ENCODE measurements at regions not wholly inside any gene's neighbourhood (a gene's known extent, or its start where the extent isn't known, plus 50 kb on each side); places are given as distances from the start of the nearest gene placed in this dataset.
A peak's percentile ranks its signal among the peaks of the same experiment; 100 is the strongest.
"Not testable (repeated sequence)": the region's sequence is repeated elsewhere in the genome, so short reads cannot be mapped to it uniquely, and the experiment has no call there.

DNA sequence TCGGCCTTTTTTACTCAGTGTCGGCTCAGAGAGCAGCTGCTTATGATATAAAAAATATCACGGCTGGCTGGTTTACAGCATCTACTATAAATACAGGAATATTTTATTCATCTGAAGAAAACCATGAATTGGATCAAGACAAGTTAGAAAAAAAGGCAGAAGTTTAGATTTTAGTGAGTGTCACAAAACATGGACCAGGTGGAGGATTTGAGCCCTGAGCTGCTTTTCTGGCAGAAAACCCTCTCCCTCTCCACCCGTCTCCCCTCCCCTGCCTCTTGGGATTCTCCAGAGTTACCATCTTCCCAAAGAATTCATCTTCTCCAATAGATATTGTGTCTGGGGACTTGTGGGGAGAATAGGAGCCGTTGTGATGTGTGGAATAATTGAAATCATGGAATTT, 142.8 kb upstream of the RAI2 start:
- DNase-seq (ENCODE audit: low read depth) = no peak

DNA sequence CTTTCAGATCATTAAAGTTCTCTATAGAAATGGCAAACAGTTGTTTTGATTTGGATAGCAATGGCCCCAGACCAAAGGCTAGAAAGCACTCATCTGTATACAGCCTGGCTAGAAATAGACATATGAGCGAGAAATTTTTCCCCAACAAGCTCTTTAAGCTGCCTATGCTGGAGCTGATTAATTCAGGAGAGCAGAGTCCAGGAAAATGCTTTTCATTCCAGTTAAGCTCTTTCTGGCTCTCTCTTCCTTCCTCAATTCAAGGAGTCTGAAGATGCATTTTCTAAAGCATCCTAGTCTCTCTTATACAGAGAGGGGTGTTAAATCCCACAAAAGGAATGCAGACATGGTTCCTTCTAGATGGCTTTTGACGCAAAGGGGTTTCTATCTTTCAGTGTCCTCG, 141.7 kb upstream of the RAI2 start:
- no peak for DNase-seq (ENCODE audit: low read depth)

DNA sequence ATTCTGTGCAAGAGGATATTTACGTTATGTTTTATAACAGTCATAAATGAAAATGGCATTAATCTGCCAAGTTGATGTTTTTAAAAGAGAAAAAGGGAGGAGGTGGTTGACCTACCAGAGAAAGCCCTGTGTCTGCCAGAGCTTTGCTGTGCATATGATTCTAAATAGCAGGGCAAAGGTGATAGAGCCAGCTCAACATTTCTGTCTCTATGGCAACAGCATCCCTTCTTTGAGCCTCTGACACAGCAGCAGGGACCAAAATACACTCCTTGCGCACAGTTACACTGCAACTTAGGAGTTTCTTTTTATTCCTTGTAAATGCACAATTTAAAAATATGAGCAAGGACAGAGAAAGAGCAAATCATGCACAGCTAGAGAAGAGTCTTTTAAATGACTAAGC, 133.3 kb upstream of the RAI2 start:
- DNase-seq (ENCODE audit: low read depth) = no peak

DNA sequence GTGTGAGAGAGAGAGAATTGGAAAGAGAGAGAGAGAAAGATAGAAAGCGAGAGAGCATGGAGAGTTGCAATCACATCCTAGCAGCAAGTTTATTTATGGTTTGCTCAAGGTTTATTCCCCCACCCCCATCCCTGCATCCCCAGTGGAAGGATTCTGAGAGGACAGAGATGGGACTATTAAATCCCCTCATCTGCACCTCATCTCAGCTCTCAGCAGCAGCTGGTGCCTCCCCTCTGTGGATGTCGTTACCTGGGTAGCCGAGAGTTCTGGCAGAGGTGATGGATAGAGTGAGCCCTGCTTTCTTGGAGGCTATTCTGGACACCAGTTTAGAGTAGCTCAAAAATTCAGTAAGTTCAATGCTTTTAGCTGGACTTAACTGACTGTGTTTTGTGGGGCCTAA, 132.0 kb upstream of the RAI2 start:
- DNase-seq (ENCODE audit: low read depth) = no peak

DNA sequence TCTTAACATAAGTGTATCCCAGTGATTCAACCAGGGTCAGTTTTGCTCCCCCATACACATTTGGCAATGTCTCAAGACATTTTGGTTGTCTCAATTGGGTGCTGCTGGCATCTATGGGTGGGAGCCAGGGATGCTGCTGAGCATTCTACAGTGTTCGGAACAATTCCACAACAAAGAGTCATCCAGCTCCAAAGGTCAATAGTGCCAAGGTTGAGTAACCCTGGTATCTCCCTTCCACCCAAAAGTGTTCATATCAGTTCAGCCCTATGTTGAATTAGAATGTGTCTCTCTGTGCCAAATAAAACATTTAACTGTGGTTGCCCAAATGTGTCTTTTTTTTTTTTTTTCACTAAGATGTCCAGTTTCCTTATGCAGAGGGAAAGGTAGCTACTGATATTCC, 129.4 kb upstream of the RAI2 start:
- no peak for DNase-seq (ENCODE audit: low read depth)

DNA sequence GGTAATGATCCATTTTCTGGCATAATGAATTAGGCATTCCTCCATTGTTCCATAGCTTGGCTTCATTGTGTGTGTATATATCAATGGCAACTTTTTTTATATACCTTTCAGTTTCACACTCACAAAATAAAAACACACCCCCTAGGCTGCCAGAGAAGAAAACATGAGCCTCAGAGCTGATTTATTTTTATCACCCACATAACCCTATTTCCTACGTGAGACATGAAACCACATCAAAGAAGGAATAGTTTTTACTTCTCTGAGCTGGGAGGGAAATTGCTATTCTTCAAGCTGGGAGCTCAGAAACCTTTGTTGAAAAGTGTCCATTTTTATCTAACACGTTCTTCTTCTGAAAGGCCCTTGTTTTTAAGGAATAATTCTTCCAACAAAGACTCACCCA, 126.7 kb upstream of the RAI2 start:
- no peak for DNase-seq (ENCODE audit: low read depth)

DNA sequence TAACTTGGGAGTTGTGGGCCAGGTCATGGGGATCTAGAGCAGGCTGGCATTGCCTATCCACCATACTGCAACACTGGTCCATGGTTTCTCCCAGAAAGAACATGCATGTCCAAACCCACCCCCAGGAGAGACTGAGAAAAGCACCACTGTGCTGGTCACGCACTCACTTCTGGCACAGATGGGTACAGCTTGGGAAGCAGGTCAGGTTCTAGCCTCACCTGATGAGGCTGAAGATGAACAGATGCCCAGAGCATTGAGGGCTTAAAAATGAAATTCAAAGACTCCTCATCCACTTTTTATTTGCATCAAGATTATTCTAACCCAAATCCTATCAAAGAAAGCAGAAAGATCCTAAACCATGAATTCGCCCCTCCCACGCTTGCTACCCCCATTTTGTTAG, 125.9 kb upstream of the RAI2 start:
- DNase-seq (ENCODE audit: low read depth) = no peak

DNA sequence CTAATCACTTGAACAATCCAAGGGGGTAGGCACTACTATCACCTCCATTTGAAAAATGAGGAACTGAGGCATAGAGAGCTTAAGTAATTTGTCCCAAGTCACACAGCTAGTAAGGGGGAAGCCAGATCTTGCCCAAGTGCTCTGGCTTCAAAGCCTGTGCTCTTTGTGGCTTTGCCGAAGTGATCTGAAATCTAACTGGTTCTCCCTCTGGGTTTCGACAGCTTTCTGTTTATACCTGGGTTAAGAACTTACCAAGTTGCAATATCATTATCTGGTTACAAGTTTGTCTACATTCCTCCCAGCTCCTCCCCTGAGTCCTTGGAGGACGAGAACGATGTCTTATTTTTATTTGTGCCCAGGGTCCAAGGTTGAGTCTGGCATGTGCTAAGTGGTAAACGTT, 125.3 kb upstream of the RAI2 start:
- DNase-seq (ENCODE audit: low read depth) = no peak

DNA sequence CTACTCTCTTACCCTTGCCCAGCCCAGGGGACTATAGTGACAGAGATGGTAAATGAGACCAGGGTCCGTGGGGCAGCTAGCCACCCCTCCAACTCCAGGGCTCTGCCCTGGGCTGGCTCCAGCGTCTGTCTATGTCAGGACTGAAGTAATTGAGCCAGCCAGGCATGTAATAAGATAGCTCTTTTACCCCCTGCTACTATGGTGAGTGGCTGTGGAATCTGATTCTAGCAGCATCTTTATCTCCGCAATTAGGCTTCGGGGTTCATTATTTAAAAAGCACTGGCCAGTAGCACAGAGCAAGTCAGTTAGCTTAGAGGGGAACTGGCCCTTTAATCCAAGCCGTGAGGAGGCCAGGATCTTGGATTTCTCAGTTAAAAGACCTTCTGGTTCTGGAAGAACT, 123.3 kb upstream of the RAI2 start:
- no peak for DNase-seq (ENCODE audit: low read depth)

DNA sequence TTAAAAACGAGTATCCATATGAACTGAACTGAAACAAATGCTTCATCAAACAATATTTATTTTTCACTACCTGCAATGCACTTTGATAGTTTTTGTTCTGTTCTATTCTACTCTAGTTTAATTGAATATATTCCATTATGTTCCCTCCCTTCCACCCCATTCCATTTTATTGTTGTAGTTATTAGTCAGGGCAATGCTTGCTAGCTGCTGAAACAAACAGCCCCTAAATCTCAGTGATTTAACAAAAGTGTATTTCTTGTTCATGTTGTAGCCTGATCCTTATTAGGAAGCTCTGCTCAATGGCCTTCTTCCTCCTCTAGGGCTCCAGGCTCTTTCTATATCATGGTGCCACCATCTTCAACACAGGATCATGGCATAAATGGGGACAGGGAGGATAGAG, 122.3 kb upstream of the RAI2 start:
- DNase-seq (ENCODE audit: low read depth) = no peak

DNA sequence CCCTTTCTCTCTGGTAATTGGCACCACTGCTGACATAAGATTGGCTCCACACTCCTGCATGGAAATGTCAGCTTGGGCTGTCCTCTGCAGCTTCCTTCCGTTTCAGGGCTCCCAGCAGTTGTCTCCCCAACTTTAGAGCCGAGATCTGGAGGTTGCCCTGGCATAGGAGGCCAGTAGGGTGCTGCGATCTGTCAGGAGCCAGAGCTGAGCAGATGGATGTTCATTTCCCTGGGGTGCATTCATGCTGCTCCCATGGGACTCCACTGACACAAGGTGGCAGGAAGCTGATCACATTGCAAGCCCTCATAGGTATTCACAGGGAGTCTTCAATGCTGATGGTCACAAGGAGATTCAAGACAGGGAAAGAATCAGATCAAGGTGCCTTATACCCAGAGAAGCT, 116.6 kb upstream of the RAI2 start:
- DNase-seq (ENCODE audit: low read depth) = no peak

DNA sequence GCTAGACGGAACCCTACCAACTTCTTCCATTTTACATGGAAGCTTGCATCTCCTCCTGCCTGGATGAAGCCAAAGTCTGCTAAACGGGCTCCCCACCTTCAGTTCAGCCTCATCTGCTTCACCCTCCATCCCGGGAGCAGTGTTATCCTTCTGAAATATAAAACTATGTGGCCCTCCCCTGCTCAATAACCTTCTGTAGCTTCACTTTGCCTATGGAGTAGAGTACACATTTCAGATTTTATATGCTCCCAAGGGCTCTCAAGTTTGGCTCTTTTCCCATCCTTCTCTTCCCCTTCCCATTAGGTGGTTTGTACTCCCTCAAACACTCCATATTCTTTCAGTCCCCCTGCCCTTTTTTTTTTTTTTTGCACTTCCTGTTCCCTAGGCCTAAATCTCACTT, 115.9 kb upstream of the RAI2 start:
- DNase-seq (ENCODE audit: low read depth) = no peak

DNA sequence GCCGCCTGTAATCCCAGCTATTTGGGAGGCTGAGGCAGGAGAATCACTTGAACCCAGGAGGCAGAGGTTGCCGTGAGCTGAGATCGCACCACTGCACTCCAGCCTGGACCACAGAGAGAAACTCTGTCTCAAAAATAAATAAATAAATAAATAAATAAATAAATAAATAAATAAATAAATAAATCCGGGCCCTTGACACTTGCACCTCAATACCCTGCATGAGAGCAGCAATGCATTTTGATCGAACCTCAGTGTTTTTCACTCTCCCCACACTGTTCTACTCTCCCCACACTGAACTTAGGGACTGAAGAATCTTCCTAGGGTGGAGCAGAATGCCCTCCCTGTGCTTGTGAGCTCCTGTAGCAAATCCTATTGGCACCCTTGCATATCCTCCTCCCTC, 114.3 kb upstream of the RAI2 start:
- not testable (repeated sequence) for DNase-seq (ENCODE audit: low read depth)

DNA sequence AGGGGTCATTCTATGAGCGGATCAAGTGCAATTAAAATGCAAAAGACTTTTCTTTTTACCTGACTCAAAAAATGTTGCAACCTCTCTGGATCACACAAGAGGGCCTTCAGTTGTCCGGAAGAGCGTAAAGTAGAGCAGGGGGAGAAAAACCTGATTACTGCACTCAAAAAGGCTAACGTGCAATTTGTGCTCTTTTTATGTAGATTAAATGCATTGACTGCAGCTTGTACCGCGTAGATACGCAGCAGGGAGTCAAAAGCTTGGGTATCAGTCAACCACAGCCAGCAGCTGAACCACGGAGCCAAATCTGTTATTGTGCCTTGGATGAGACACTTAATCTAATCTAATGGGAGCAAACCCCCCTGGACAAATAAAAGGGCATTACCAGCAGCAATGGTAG, 107.3 kb upstream of the RAI2 start:
- DNase-seq (ENCODE audit: low read depth) = no peak

DNA sequence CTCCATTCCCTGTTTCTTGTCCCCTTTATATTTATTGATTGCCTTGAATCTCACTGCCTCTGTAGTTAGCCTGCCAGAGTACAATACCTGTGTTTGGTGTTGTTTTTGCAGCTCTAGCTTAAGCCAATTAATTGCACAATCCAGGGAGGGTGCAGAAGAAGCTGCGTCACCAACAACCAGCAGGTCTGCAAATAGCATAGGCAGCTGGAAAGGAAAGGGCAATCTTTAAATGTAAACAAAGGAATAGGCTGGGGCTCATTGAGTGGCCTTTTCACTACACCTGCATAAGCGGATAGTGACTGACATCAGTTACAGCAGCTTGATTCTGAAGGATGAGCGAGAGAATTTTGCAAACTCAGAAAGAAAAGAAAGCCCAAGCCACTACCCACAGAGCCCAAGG, 106.8 kb upstream of the RAI2 start:
- DNase-seq (ENCODE audit: low read depth) = no peak

DNA sequence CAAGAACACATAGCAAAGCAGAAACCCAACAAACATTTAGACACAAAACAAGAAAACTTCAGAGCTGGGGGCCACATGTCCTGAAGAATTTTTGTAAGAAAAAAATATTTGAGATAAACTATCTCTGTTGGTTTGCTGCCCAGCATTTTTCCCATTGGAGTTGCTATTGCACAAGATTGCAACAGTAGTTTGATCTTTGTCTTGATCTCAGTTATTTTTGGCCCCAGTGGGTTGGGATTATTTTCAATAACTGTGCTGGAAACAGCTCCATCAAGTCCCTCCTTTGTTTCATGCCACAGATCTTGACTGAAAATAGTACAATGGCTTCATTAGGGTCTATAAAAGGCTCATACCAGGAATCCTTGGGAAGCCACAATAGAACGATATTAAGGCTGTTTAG, 103.8 kb upstream of the RAI2 start:
- DNase-seq (ENCODE audit: low read depth) = no peak

DNA sequence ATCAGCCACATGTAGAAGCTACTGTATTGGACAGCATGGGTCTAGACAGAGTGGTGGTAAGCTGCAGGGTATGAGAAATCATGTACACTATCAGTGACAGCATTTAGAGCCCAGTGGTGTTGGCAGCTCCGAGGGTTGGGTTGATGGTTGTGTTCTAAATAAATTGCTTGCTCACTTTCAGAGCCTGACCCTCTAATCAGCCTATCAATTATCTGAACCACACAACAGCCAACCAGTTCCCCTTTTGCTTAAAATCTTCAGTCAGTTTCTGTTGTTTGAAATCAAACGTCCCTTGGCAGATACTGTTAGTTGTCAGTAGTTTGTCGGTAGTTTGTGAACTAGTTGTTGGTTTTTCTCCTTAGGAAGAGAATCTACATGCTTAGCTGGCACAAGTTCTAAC, 99.8 kb upstream of the RAI2 start:
- no peak for DNase-seq (ENCODE audit: low read depth)

DNA sequence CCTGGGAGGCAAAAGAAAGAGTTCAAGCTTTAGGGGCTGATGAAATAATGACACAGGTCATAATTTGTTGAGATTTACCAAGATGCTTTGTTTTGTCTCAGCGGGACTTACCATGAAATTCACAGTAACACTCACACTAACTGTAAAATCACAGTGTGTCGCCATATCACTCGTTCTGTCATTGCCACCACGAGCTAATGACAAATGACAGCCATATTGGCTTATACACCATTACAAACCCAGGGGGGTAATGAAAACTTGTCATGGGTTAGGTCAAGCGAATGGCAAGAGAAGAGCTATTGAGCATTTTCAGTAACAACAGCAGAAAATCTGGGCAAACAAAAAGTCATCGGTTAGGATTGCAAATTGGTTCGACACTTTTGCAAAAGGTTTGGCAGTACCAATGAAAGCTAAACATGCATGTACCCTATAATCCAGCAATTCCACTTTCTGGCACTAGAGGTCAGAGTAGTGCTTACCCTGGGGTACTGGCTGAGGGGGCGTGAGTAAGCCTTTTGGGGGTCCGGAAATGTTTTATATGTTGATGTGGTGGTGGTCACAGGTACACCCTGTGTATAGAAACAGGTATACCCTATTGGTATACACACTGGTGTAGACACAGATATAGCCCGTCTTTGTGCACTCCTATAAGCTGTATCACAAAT, 83.9 kb upstream of the RAI2 start:
- peak; percentile 21 for DNase-seq (ENCODE audit: low read depth)

DNA sequence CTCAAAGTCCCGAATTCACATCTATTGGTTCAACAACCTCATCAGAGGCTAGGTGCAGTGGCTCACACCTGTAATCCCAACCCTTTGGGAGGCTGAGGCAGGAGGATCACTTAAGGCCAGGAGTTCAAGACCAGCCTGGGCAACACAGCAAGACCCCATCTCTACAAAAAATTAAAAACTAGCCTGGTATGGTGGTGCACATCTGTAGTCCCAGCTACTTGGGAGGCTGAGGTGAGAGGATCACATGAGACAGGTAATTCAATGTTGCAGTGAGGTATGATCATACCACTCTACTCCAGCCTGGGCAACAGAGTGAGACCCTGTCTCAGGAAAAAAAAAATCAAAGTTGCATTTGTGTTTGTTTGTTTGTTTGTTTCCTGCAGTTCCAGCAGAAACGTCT, 80.1 kb upstream of the RAI2 start:
- DNase-seq (ENCODE audit: low read depth) = not testable (repeated sequence)

DNA sequence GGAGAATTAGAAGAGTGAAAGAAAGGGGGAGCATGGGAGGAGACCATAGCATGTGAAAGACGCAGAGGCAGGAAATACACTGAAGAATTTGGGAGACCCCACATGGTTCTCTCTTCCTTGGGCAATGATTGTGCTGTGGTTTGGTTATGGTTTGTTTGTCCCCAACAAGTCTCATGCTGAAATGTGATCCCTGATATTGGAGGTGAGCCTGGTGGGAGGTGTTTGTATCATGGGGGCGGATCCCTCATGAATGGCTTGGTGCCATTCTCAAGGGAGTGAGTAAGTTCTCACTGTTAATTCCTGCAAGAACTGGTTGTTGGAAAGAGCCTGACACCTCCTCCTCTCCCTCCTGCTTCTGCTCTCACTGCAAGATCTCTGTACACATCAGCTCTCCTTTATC, 78.6 kb upstream of the RAI2 start:
- no peak for DNase-seq (ENCODE audit: low read depth)

DNA sequence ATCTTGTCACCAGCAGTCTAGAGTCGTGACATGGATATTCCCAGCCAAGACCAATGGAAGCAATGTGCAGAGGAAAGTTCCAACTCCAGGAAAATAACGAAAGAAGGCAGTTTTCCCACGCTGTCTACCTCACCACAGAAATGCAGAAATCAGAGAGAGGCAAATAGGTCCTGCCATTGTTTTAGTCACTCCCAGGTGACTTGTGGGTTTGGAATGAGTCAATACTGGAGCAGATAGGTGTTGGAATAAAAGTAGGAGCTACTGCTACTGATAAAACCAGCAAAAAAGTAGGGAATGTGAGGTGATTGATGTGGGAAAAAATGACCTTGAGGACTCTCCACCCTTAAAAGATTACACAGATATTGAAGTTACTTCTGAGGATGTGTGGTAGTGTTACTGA, 72.8 kb upstream of the RAI2 start:
- no peak for DNase-seq (ENCODE audit: low read depth)

DNA sequence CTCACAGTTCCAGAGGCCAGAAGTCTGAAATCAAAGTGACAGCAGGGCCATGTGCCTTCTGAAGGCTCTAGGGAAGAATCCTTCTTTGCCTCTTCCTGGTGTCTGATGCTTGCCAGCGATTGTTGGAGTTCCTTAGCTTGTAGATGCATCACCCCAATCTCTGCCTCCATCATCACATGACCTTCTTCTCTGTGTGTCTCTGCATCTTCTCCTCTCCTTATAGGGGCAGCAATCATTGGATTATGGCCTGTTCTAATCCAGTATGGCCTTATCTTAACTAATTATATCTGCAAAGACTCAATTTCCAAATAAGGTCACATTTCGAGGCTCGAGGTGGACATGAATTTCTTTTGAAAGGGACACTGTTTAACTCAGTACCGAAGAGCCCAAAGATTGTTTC, 71.7 kb upstream of the RAI2 start:
- no peak for DNase-seq (ENCODE audit: low read depth)

DNA sequence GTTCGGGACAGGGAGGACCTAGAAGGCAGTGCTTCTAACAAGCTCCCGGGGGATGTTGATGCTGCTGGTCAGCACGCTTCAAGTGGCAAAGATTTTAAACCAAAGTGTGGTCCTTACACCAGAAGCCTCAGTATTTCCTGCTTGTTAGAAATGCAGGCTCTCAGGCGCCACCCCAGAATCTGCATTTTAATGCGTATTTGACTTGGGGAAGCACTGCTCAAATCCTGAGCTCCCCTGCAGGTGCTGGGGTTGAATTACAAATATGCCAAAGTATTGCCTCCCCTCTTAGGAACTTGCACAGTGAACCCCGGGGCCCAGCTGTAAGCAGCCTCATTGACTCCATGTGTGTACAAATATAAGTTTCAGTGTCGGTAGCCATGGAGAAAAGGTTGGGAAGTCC, 70.8 kb upstream of the RAI2 start:
- DNase-seq (ENCODE audit: low read depth) = no peak

DNA sequence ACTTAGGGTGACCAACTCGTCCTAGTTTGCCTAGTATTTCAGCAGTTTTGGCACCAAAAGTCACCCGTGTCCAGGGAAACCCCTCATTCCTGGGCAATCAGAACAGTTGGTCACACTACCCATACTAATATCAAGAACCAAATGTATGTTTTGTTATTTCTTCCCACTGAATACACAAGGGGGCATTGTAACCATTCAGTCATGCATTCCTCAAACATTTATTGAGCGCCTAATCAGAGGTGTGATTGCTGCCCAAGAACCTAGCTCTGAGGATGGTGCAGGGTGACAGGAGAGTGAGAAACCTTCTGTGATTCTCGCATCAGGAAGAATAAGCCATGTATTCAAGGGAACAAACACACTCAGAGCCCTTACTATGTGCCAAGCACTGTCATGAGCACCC, 69.8 kb upstream of the RAI2 start:
- DNase-seq (ENCODE audit: low read depth) = no peak

DNA sequence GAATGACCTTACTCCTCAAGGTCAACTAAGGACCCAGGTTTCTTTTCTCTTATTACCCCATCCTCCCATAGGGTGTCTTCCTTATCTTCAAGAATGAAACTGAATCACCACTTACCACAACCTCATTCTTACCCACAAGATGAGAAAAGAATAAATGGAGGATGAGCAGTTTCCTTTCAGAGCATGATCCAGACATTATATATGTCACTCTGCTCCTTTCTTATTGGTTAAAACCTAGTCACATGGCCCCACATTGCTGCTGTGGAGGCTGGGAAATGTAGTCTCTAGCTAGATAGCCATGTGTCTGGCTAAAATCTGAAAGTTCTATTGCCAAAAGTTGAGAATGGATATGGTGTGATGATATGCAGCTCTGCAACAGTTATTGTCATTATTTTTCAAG, 62.4 kb upstream of the RAI2 start:
- peak; percentile 18 for DNase-seq (ENCODE audit: low read depth)
